HCEC 1CT (cell line): ENCODE measurements at regions not wholly inside any gene's neighbourhood (a gene's known extent, or its start where the extent isn't known, plus 50 kb on each side); places are given as distances from the start of the nearest gene placed in this dataset.
"Not testable (repeated sequence)": the region's sequence is repeated elsewhere in the genome, so short reads cannot be mapped to it uniquely, and the experiment has no call there.

Experiments used
- DNase-seq: peaks from one replicate; pipeline ENCODE4 v3.0.0-alpha.2; 2017

DNA sequence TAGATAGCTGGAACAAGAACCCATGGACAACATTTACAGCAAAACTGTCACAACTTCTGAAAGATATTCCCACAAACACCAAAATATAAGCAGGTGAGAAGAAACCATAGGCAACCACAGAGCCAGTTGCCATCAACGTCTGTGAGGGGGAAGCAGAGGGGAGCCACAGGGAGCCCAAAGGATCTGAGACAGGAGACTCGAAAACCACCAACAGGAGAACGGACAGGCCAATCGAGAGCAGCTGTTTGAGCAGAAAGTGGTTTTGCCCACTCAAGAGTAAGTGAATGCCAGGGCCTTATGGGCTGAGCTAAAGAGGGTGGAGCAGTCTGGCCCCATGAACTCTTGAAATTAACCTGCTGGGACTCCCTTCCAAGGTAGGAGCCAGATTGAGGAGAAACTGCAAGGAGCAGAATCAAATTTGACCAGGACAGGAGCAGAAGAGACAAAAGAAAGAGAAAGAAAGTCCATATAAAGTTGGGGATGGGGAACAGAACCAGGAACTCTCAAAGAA, 195.4 kb downstream of the ANKRD60 start:
- DNase-seq = no peak

DNA sequence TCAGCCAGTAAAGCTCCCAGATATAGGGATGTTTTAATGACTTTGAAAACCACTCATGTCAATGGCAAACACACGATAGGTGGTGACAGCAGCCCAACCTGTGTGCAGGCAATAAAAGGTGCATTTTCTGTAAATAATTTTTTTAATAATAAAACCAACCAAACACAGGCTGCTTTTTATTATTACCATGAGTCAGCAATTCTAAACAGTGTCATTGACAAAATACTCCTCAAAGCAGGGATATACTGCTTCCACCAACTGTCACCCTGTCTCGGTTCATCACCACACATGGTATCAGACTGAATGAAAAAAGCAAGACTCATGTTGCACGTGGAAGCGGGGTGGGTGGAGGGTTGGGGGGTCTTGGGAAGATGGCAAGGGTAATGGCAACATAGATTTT, 195.9 kb downstream of the ANKRD60 start:
- no peak for DNase-seq

DNA sequence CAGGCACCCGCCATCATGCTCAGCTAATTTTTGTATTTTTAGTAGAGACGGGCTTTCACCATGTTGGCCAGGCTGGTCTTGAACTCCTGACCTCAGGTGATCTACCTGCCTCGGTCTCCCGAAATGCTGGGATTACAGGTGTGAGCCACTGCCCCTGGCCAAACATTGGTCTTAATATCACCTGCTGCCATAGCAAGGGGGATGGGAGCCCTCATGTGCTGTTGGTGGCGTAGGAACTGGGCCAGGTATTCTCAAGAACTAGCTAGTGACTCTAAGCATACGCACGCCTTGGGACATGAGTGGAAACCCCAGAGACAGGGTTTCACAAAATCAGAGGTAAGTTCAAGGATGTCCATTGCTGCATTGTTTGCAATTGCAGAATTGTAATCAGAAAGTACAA, 197.1 kb downstream of the ANKRD60 start:
- not testable (repeated sequence) for DNase-seq

DNA sequence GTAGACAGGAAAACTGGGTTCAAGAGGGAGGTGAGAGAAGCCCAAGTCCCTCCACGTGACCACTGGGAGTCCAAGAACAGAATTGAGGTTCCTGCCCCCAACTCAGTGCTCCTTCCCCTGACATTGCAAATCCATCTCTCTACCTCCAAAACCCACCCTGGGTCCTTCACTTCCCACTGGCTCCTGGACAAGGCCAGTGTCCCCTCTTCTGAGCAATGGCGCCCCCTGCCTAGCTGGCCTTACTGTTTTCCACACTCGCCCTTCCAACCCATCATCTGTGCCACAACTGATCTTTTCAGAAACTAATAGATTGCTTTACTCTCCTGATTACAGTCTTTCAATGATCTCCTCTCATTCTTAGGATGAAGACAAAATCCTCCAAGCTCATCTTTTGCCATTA, 200.3 kb downstream of the ANKRD60 start:
- no peak for DNase-seq

DNA sequence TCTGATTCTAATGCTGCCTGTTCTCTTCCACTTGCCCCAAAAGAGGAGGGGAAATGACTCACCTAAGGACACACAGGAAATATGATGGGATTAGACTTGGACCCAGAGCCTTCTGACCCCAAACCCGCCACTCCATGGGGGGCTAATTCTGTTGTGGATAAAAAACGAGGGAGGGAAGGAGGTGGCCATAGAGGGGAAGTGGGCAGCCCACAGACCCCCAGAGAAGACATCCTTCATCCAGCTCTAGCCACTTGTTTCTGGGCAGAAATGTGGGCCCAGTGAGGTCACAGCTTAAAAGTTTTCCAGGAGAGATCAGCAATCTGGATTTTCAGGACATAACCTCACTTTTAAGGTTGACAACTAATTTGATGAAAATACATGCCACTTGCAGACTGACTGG, 202.1 kb downstream of the ANKRD60 start:
- no peak for DNase-seq

DNA sequence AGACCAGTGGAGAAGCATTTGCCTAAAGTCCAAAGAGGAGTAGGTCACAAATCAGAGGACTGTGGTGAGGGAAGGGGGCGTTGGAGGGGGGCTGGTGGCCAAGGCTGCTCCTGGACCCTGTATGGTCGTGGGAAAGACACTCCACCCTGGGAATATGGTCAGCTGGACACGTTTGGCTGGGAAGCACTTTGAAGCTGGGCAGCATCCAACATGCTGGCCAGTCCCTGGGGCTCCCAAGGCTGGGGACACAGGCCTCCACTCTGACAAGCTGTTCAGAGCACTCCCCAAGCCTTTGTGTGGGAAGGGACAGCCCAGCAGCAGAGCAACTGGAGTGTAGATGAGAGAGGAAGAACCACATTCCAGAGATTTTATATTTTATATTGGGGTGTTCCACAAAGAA, 203.2 kb downstream of the ANKRD60 start:
- no peak for DNase-seq

DNA sequence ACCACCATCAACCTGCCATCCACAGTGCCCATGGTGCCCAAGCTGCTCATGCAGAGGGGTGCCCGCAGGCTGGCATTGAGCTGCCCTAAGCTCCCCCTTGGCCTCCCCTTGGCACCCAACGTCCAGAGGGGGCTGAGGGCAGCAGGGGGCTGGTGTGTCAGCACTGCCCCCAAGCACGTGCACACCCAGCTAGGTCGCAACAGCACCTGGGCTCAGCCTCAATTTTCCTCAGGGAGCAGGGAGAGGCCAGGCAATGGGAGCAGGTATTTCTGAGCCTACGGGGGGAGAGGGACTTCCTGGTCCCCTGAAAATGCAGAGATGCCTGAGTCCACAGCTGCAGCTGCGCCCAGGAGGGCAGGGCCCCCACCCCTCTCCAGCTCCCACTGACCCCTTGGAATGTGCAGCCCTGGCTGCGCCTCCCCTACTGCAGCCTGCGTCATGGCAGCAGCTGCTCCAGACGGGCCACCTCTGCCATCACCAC, 204.2 kb downstream of the ANKRD60 start:
- DNase-seq = no peak

DNA sequence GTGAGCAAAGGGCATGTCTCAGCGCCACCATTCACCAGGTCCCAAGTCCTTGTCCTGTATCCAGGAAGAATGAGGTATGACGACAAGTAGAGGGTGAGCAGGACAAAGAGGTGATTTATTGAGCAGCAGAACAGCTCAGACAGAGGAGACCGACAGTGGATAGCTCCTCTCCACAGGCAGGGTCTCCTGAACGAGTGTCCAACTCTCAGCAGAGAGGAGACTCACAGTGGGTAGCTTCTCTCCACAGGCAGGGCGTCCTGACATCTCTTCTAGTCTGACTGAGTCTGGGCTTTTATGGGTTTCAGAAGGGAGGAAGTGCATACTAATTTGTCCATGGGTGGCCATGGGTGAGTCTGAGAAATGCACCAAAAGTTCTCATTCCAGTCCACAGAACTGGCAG, 204.7 kb downstream of the ANKRD60 start:
- DNase-seq = no peak

DNA sequence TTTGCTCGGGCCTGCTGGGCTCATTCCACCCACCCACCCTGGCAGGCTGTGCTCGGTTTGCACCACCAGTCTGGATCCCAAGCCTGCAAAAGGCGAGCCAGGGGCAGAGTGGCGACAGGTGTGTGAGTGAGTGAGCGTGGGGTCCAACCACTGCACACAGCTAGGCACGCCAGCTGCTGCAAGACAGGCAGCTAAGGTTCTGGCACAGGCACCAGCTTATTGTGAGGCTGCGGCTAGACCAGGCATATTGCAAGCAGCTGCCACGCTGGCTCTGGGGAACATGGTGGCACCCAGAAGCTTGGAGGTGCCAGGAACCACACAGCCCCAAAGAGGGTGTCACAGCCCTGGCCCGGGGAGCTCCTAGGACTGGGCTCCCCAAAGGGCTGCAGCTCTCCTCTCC, 205.1 kb downstream of the ANKRD60 start:
- no peak for DNase-seq

DNA sequence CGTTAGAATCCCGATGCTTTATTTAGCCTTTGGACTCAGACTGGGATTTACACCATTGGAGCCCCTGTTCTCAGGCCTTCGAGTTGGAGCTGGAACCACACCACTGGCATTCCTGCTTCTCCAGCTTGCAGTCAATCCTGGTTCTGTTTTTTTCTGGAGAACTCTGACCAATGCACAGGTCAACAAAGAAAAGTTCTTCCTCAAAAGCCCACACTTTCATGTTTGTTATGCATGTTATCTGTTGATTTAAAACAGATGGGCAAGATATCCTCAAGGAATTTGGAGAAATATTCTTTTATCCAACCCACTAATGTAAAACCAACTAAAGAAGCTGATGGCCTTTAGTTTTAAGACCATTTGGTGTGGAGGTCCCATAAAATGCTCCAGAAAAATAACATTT, 205.7 kb downstream of the ANKRD60 start:
- DNase-seq = no peak

DNA sequence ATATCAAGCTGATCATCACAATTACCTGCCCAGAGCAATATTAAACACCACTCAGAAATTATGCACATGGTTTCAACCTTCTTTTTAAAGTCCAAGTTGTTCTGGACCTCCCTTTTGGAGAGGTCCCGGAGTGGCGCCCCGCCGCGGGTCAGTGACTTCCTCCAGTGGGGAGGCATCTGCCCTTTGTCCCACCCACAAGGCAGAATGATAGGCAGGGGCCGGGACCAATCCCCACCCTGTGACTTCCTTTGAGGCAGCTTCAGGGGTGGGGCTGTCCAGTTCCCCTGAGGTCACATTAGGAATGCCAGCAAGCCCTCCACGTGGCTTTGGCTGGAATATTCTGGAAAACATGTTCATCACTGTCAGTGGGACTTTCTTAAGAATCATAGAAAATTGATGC, 207.0 kb downstream of the ANKRD60 start:
- DNase-seq = no peak

DNA sequence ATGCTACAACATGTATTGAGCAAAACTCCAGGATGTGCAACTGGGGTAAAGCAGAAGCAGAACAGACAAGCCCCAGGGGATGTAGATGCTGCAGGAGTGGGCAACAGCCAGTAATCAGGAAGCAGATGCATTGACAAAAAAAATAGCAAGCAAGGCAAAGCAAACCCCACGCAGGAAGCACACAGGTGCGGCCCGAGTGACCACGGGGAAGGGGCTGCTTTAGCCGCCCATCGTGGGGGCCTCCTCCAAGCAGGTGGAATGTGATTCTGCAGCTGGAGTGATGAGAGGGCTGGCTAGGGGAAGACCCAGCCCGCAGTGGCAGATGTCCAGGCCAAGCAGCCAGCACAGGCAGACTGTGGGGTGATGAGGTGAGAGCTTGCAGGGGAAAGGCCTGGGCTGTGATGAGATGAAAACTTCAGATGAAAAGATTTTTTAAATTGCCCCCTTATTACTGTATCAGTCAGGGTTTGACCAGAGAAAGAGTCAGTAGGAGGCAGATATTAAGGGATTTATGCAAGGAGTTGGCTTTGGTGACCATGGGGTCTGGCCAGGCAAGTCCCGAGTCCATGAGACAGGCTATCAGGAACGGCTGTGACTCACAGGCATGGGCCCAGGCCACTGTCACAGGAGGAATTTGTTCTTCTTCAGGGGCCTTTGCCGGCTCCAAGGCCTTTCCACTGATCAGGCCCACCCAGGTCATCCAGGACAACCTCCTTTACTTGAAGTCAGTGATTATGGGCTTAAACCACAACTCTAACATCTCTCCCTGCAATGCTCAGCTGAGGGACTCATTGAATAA, 207.6 kb downstream of the ANKRD60 start:
- no peak for DNase-seq

DNA sequence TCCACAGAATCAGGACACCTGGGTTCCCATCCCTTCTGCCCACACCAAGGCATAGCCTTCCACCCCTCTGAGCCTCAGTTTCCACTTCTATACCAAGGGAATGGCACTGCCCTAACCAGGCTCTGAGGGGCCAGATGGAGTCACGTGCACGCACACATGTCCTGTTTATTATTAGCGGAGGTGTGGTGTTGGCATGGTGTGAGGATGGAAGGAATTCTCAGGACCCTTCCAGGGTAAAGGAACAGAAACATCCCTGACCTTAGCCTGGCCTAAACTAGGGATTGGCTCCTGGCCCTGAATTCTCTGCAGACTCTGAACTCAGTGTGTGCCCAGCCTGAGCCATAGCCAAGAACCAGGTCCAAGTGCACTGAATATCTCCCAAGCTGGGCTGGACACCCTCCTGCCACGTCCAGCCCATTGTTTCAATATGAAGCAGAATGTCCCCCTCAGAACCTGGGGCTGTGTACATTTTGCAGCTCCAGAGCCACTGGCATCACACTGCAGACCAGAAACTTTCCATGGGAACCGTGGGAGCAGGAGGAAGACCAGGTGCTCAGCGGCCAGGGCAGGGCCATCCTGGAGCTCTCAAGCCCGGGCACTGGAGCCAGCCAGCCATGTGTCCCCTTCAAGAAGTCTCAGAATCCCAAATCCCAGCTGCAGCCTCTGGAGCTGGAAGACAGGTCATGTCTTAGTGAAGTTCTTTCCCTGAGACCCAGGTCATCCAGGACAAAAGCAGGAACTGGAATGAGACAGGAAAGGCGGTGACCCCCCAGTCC, 208.4 kb downstream of the ANKRD60 start:
- no peak for DNase-seq

DNA sequence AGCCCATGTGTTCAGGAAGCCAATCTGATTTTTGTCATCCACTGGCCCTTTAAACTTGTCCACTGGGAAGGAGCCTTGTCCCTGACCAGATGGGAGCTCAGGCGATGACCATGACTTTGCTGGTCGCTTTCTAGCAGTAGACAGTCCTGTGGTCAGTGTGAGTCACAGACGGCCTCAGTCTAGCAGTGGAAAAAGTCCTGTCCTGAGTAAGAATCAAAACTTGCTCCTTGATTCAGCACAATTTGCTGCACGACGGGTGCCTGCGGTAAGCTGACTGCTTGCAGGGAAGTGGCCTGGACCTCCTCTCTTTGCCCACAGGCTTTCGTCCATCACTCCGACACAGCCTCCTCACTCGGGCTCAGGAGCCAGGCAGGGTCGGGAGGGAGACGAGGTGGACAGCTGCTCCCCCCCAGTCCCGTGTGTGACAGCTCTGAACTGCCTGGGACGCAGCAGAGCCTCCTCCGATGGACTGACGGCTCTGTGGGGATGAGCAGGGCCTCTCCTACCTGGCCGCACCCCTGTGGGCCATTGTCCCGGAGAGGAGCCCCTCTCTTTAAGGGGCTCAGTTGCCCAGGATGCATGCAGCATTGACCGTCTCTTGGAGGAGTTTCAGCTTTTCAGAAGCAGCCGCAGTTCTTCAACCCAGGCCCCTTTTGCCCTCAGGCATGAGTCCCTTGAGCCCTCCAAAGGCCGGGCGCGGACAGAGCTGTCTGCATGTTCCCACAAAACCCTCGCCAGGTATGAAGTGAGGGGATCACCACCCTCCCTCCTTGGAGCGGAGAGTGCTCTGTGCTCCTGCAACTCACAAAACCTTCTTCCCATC, 209.2 kb downstream of the ANKRD60 start:
- no peak for DNase-seq

DNA sequence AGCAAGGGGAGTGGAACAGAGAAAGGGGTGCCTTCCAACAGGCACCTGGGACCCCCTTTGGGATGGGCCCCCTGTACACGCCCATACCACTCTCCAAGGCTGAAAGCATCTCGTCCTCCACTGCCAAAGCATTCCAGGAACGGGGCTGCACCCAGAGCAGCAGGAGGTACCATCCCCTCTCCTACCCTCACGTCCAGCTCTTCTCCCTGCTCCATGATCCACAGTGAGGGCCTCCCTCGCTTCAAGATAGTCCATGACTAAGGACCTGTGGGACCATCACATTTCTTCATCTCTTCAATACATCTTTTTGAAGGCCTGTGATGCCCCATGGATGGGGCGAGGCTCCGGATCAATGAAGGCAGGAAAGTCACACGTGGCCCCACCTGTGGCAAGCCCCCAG, 209.9 kb downstream of the ANKRD60 start:
- no peak for DNase-seq

DNA sequence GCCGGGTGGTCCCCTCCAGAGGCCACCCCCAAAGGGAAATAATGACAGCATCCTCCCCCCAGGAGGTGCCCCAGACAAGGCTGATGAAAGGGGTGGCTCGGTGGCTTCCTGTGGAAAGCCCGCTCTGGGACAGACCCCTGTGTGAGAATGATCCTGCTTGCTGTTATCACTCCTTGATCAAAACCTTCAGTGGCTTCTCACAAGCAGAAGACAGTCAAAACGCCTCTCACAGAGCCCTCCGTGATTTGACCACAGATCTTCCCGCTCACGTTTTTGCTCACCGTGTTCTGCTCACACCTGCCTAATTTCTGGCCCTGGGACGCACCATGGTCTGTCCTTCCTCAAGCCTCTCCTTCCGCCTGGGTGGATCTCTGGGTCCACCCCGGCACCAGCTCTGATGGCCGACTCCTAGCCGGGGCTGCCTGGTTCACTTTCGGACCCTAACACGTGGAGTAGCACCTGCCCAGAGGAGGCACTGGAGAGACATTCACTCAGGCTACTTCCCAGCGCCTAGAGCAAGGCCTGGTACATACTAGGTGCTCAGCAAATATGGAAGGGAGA, 210.4 kb downstream of the ANKRD60 start:
- no peak for DNase-seq

DNA sequence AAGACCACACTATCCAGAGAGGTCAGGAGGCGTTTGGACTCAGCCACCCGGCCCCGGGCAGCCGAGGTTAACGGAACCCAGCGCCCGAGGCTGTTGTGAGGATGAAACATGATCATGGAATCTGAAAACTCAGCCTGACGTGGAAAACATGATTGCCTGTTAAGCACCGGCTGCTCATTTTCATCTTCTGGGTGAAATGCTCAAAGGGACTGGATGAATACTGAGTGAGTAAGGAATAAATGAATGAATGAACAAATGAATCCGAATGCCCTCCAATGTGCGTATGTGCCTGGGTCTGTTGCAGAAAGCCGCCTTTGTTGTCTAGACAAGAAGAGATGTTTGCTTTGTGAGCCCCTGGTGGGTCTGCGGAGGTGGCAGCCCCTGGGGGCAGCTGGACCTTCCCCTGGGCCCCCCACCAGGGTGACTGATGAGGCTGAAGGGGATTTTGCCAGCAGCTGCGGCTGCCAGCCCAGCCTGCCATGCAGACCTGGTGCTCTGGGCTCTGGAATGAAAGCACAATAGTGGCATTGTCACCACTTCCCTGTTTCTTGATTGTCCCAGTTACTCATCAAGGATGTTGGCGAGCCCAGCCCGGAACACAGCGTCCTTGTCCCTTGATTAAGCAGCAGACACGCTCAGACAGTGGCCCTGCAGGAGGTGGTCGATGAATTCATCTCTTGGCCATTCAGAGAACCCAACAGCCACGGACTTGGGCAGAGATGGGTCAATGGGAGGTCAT, 211.1 kb downstream of the ANKRD60 start:
- no peak for DNase-seq

DNA sequence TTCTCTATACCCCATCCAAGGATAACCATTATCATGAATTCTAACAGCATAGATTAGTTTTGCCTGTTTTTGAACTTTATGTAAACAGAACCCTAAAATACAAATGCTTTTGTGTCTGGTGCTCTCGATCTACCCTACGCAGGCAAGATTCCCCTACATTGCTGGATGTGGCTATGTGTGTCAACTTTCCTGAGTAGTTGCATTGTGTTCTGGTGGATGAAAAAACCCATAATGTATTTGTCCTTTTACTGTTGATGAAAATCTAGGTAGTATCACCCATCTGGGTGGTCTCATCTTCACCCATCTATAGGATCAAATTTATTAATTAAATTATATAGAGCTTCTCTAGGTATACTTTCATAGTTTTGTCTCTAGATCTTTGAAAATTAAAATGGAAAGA, 211.7 kb downstream of the ANKRD60 start:
- no peak for DNase-seq

DNA sequence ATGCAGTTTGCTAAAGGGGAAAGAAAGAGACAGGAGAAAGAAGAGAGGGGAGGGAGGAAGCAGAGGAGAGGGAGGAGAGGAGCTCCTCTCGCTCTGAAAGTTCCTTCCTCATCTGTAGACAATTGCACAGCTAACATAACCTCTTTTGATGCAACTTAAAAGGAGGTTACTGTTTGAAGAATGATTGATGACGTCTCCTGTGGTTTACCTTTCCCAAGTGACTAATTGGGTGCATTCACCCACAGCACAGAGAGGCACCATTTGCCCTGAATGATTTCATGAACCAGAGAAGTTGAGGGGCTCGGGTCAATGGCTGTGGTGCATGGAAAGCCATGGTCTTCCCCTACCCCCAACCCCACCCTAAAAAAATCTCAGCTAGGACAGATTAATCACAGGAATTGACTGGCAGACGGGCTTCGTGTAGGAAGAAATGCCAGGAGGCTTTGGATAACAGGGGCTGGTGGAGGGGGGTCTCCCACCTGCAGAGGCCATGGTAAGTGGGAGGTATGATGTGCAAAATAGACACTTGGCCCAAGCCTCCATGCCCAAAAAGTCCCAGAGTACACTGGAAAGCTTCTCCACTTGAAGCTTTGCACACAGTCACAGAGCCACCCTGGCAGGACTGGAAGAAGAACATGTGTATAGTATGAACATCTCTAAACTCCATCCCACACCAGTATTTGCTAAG, 213.7 kb downstream of the ANKRD60 start:
- no peak for DNase-seq

DNA sequence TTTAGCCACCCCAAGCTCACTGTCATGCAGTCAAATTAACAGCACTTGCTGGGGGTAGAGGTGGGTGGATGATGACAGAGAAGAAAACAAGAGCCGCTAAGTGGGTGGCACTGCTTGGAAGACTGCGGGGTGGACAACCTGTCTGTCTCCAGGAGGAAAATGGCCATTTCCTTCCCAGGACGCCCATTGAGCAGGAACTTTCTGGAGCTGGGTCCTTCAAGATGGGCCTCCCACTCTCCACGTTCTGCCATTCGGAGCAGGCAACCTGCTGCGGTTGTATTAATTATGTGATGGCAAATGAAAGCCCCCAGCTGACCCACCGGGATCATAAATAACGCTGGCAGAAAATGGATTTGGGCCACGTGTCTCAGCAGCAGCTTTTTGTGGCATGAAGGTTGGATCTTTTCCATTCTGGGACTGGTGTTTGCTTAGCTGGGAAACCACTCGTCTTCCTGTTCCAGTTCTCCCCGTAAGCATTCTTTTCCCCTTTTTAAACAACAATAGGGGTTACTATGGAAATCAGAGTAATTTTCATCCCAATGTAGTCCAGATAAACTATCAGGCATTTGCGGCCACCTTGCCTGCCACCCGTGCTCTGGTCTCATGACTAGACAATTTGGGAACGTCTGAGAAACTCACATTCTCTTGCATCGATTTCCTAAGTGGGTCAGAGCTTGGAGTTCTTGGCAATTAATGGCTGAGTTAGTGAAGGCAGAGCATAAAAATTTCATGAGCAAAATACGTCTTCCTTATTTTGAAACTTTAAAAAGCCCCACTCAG, 215.5 kb downstream of the ANKRD60 start:
- DNase-seq = no peak
